NB4 (cell line): ENCODE measurements at regions not wholly inside any gene's neighbourhood (a gene's known extent, or its start where the extent isn't known, plus 50 kb on each side); places are given as distances from the start of the nearest gene placed in this dataset.

Experiments
- CTCF ChIP-seq: IDR thresholded peaks from one replicate; pipeline ENCODE4 v1.5.1; 2012; ENCODE audit warnings: low read depth, low read length
- POLR2A ChIP-seq: IDR thresholded peaks from 2 replicates; pipeline ENCODE4 v1.6.1; 2011; ENCODE audit warnings: mild to moderate bottlenecking; ENCODE audit not compliant: insufficient read length; ENCODE audit errors: extremely low read depth
- TF ChIP-seq, protein P1 (sequence below): IDR thresholded peaks from 2 replicates; pipeline ENCODE4 v1.6.1; 2011; ENCODE audit warnings: low read depth, low read length

- TF ChIP-seq CTCF: no peak
- TF ChIP-seq POLR2A: no peak
- TF ChIP-seq, protein P1, sequence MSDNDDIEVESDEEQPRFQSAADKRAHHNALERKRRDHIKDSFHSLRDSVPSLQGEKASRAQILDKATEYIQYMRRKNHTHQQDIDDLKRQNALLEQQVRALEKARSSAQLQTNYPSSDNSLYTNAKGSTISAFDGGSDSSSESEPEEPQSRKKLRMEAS: no peak
Observed at GRCh38 chrX:67004451-67004850, 365.6 kb upstream of the EDA2R start.
